Tibial nerve (tissue), 4 donors: ENCODE measurements at regions not wholly inside any gene's neighbourhood (a gene's known extent, or its start where the extent isn't known, plus 50 kb on each side); places are given as distances from the start of the nearest gene placed in this dataset.

Experiments
- DNase-seq, 2 donors: peaks; one replicate each; pipeline ENCODE4 v3.0.0-alpha.2; 2019; ENCODE audit warnings: low spot score in 2 of 2
- H3K27ac ChIP-seq, 4 donors: fragments of 200-600 bp; sonication (generic) in 3 of 4; one replicate each; pipeline ENCODE4 v1.5.1; 2017 to 2019; ENCODE audit warnings: mild to moderate bottlenecking in 1 of 4
- H3K27me3 ChIP-seq, 2 donors: fragments of 200-600 bp; sonication (generic) in 1 of 2; one replicate each; pipeline versions ENCODE4 v1.5.1 to v1.6.0; 2017 to 2019
- H3K36me3 ChIP-seq, 3 donors: fragments of 200-600 bp; sonication (generic); one replicate each; pipeline ENCODE4 v1.5.1; 2018 to 2019
- H3K4me1 ChIP-seq, 4 donors: fragments of 200-600 bp; sonication (generic) in 3 of 4; one replicate each; pipeline ENCODE4 v1.5.1; 2017 to 2019
- H3K4me3 ChIP-seq, 4 donors: fragments of 200-600 bp; sonication (generic) in 3 of 4; one replicate each; pipeline ENCODE4 v1.5.1; 2017 to 2019; ENCODE audit warnings: mild to moderate bottlenecking in 1 of 4, moderate library complexity in 1 of 4
- H3K9me3 ChIP-seq, 4 donors: fragments of 200-600 bp; sonication (generic) in 3 of 4; one replicate each; pipeline ENCODE4 v1.5.1; 2017 to 2019
- CTCF ChIP-seq, 5 experiments: fragments of 200-600 bp in 3 of 5; fragments of 450-650 bp in 2 of 5; sonication (generic) in 3 of 5; IDR thresholded peaks; one replicate each; pipeline ENCODE4 v1.5.1; 2016 to 2019; ENCODE audit warnings: antibody characterized with exemption in 5 of 5, mild to moderate bottlenecking in 3 of 5, moderate library complexity in 2 of 5
- EP300 ChIP-seq, 2 donors: sonication (generic); formaldehyde crosslinking; IDR thresholded peaks; one replicate each; pipeline ENCODE4 v1.6.1; 2017; ENCODE audit warnings: antibody characterized with exemption in 2 of 2, mild to moderate bottlenecking in 1 of 2
- POLR2A ChIP-seq, 2 donors: fragments of 450-650 bp; IDR thresholded peaks; one replicate each; pipeline ENCODE4 v1.6.1; 2017; ENCODE audit warnings: antibody characterized with exemption in 2 of 2, mild to moderate bottlenecking in 2 of 2, moderate library complexity in 2 of 2
- WGBS, 2 donors: methylation state at CpG; one replicate each; pipeline ENCODE4 v1.1.5; 2018; 5-methylcytosine and 5-hydroxymethylcytosine counted together

DNA sequence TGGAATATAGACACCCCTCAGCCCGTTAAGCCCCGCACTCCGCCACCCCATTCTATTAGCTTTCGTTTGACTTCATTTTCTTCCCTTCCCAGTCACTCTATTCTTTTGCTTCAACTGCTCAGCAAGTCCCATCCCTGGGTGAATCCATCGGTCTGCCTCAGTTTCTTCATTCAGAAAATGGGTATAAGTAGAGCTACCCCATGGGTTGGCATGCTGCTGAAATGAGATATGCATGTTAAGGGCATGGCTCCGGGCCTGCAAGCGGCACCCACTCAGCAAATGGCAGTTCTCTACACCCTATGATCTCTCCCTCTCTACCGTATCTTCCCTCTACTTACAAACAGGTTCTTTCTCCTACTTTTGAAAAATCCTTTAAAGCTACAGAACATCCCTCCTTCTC is 87.8 kb upstream of the IRF2BP2 start:
- Histone ChIP-seq H3K27me3 (no peaks in the 10 kb centered on the region), H3K36me3 (no peaks in the 10 kb centered on the region), H3K4me1 (peaks cover 0 to 29% (median 9%) of the 10 kb centered on the region in 4 donors), H3K4me3 (no peak overlapping the region), H3K27ac (no peak overlapping the region), H3K9me3 (no peaks in the 10 kb centered on the region)
- no peak for DNase-seq
- TF ChIP-seq POLR2A (IDR thresholded peaks at IDR 0.05) (no peak), EP300 (IDR thresholded peaks at IDR 0.05) (no peak), CTCF (IDR thresholded peaks at IDR 0.05) (no peak)
- WGBS, 2 donors = 95 to 98% methylated on average over 8 of the region's 8 CpGs

GRCh38 chr1:234697015-234697414 is 87.0 kb upstream of the IRF2BP2 start:
- Histone ChIP-seq H3K9me3 (no peaks in the 10 kb centered on the region), H3K4me1 (peaks cover 0 to 24% (median 9%) of the 10 kb centered on the region in 4 donors), H3K27ac (no peak overlapping the region), H3K36me3 (no peaks in the 10 kb centered on the region), H3K4me3 (no peak overlapping the region), H3K27me3 (no peaks in the 10 kb centered on the region)
- 30 to 40% methylated on average over 1 of the region's 1 CpG for WGBS, 2 donors
- TF ChIP-seq POLR2A (IDR thresholded peaks at IDR 0.05) (no peak), EP300 (IDR thresholded peaks at IDR 0.05) (no peak), CTCF (IDR thresholded peaks at IDR 0.05) (no peak)
- no peak for DNase-seq

DNA sequence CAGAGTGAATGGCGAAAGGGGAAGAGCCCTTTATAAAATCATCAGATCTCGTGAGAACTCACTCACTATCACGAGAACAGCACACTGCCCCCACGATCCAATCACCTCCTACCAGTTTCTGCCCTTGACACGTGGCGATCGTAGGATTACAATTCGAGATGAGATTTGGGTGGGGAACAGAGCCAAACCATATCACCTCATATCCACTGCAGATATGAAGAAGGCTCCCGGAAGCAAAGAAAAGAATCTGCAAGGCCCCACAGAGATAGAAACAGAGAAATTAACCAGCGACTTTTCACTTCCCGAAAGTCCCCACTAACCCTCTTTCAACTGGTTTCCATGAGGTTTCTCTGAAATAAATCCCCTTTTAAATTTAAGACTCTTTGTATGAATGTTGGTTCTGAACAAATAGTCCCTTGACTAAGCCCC is 86.2 kb upstream of the IRF2BP2 start:
- Histone ChIP-seq H3K27ac (no peak overlapping the region), H3K27me3 (no peaks in the 10 kb centered on the region), H3K4me3 (no peak overlapping the region), H3K9me3 (no peaks in the 10 kb centered on the region), H3K4me1 (peaks cover 0 to 16% (median 9%) of the 10 kb centered on the region in 4 donors), H3K36me3 (no peaks in the 10 kb centered on the region)
- 90 to 91% methylated on average over 11 of the region's 11 CpGs for WGBS, 2 donors
- DNase-seq = no peak
- no peak for TF ChIP-seq CTCF (IDR thresholded peaks at IDR 0.05)
- no peak for TF ChIP-seq POLR2A (IDR thresholded peaks at IDR 0.05)
- TF ChIP-seq EP300 (IDR thresholded peaks at IDR 0.05) = no peak

DNA sequence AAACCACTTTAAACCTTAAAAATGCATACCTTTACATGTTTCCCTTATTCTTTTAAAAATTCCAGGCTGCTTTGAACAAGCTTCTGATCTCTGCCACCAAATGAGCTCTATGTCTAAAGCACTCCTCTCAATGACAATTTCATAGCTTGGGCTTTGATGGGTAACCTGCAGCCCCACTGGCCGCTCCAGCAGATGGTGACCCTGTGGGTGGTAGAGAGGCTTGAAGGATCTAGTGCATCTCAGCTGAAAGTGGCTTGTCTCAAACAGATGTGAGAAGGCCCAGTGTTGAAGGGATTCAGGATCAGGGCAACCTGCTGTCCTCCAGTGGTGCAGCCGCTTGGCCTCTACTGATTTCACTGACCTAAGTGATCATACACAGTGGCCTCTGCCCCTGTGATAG is 84.7 kb upstream of the IRF2BP2 start:
- H3K27me3 ChIP-seq = no peaks in the 10 kb centered on the region
- no peak overlapping the region for H3K27ac ChIP-seq
- whole genome bisulfite sequencing, 2 donors = 69 to 81% methylated on average over 2 of the region's 2 CpGs
- no peaks in the 10 kb centered on the region for H3K36me3 ChIP-seq
- peaks cover 0 to 2% (median under 1%) of the 10 kb centered on the region in 4 donors for H3K4me1 ChIP-seq
- H3K4me3 ChIP-seq = no peak overlapping the region
- H3K9me3 ChIP-seq = no peaks in the 10 kb centered on the region
- TF ChIP-seq CTCF (IDR thresholded peaks at IDR 0.05) (no peak), EP300 (IDR thresholded peaks at IDR 0.05) (no peak), POLR2A (IDR thresholded peaks at IDR 0.05) (no peak)
- no peak for DNase-seq

GRCh38 chr1:234692966-234693580 is 83.1 kb upstream of the IRF2BP2 start:
- H3K27me3 ChIP-seq = no peaks in the 10 kb centered on the region
- H3K4me3 ChIP-seq = no peak overlapping the region
- no peaks in the 10 kb centered on the region for H3K9me3 ChIP-seq
- H3K27ac ChIP-seq = no peak overlapping the region
- no peaks in the 10 kb centered on the region for H3K36me3 ChIP-seq
- WGBS, 2 donors = 91 to 92% methylated on average over 4 of the region's 4 CpGs
- TF ChIP-seq CTCF (IDR thresholded peaks at IDR 0.05) (no peak), EP300 (IDR thresholded peaks at IDR 0.05) (no peak), POLR2A (IDR thresholded peaks at IDR 0.05) (no peak)
- H3K4me1 ChIP-seq = no peaks in the 10 kb centered on the region
- DNase-seq = no peak
